IMR-90 (cell line): ENCODE measurements at regions not wholly inside any gene's neighbourhood (a gene's known extent, or its start where the extent isn't known, plus 50 kb on each side); places are given as distances from the start of the nearest gene placed in this dataset.

Experiments used
- ATAC-seq: fragments of 200-7000 bp; cut with Tn5 transposase; 2 replicates; pipeline ENCODE4 v1.9.1; 2020; ENCODE audit warnings: low read depth, mild to moderate bottlenecking, moderate library complexity
- BruUV-seq: library from RNA; stranded (reverse); fragments of 400-500 nt; replicated peaks from 2 replicates; lab custom pipeline; 2021; lab: Mats Ljungman, UMichigan
- CTCF ChIA-PET: fragments of 300-600 bp; formaldehyde crosslinking; extraction: SDS; loops from one replicate; lab custom pipeline; 2021; ENCODE audit warnings: antibody characterized with exemption; lab: Yijun Ruan, JAX
- POLR2A ChIA-PET: fragments of 300-600 bp; sonication (Branson Sonifier 250); formaldehyde crosslinking; loops from one replicate; lab custom pipeline; 2022; ENCODE audit warnings: antibody characterized with exemption; ENCODE audit not compliant: unreplicated experiment; lab: Charles Lee
- DNase-seq: peaks from one replicate; pipeline ENCODE4 v3.0.0; 2013
- H2AFZ ChIP-seq: replicated peaks from 2 replicates; pipeline ENCODE3; 2013; ENCODE audit warnings: low read length, mild to moderate bottlenecking; ENCODE audit not compliant: poor library complexity
- H2AK5ac ChIP-seq: 2 replicates; pipeline ENCODE4 v1.6.1; 2013; ENCODE audit warnings: low read depth, low read length, inconsistent platforms
- H2AK9ac ChIP-seq: replicated peaks from 2 replicates; pipeline ENCODE3; 2013; ENCODE audit warnings: mild to moderate bottlenecking, low read depth, low read length, moderate library complexity; ENCODE audit not compliant: poor library complexity
- H2BK120ac ChIP-seq: 2 replicates; pipeline ENCODE4 v1.6.1; 2013; ENCODE audit warnings: low read depth, low read length, inconsistent platforms
- H2BK15ac ChIP-seq: 3 replicates; pipeline ENCODE4 v1.6.1; 2013; ENCODE audit warnings: low read depth, low read length, inconsistent platforms
- H2BK20ac ChIP-seq: 2 replicates; pipeline ENCODE4 v1.6.1; 2013; ENCODE audit warnings: low read depth, mild to moderate bottlenecking, inconsistent platforms, low read length, moderate library complexity
- H2BK5ac ChIP-seq: 2 replicates; pipeline ENCODE4 v1.6.1; 2013; ENCODE audit warnings: mild to moderate bottlenecking, low read depth, low read length, inconsistent platforms; ENCODE audit not compliant: poor library complexity, severe bottlenecking
- H3K14ac ChIP-seq: replicated peaks from 2 replicates; pipeline ENCODE4 v1.6.1; 2013; ENCODE audit warnings: low read depth, low read length, inconsistent platforms
- H3K18ac ChIP-seq: 2 replicates; pipeline ENCODE4 v1.6.1; 2013; ENCODE audit warnings: low read depth, low read length, control low read depth
- H3K23ac ChIP-seq: 2 replicates; pipeline ENCODE4 v1.6.1; 2013; ENCODE audit warnings: low read depth, low read length, inconsistent platforms
- H3K27ac ChIP-seq: 2 replicates; pipeline ENCODE4 v1.5.1; 2013; ENCODE audit warnings: mild to moderate bottlenecking, control low read depth, low read length; ENCODE audit not compliant: insufficient read depth
- H3K27me3 ChIP-seq: 2 replicates; pipeline ENCODE4 v1.6.1; 2013; ENCODE audit warnings: low read length; ENCODE audit not compliant: control insufficient read depth, insufficient read depth
- H3K36me3 ChIP-seq: 2 replicates; pipeline ENCODE4 v1.6.1; 2013; ENCODE audit warnings: low read length, mixed read lengths; ENCODE audit not compliant: control insufficient read depth, insufficient read depth
- H3K4ac ChIP-seq: 2 replicates; pipeline ENCODE4 v1.6.1; 2013; ENCODE audit warnings: low read depth, low read length, inconsistent platforms
- H3K4me1 ChIP-seq: 2 replicates; pipeline ENCODE4 v1.6.1; 2013; ENCODE audit warnings: low read length, mixed read lengths; ENCODE audit not compliant: control insufficient read depth, insufficient read depth
- H3K4me2 ChIP-seq: 2 replicates; pipeline ENCODE4 v1.6.1; 2013; ENCODE audit warnings: low read depth, mild to moderate bottlenecking, control low read depth, low read length, moderate library complexity
- H3K4me3 ChIP-seq: 2 replicates; pipeline ENCODE4 v1.5.1; 2013; ENCODE audit warnings: low read depth, mild to moderate bottlenecking, control low read depth, low read length, moderate library complexity; ENCODE audit not compliant: insufficient read depth
- H3K56ac ChIP-seq: 2 replicates; pipeline ENCODE4 v1.6.1; 2013; ENCODE audit warnings: low read length, inconsistent platforms; ENCODE audit not compliant: insufficient read depth; ENCODE audit errors: extremely low read depth
- H3K79me1 ChIP-seq, 2 experiments: 2 replicates each; pipeline ENCODE4 v1.6.1; 2013; ENCODE audit warnings: low read length in 2 of 2, inconsistent platforms in 1 of 2, low read depth in 1 of 2
- H3K9ac ChIP-seq: 2 replicates; pipeline ENCODE4 v1.6.1; 2013; ENCODE audit warnings: low read depth, low read length, control low read depth
- H3K9me1 ChIP-seq: 2 replicates; pipeline ENCODE4 v1.6.1; 2013; ENCODE audit warnings: low read length, inconsistent platforms; ENCODE audit not compliant: insufficient read depth
- H3K9me3 ChIP-seq: 2 replicates; pipeline ENCODE4 v1.6.1; 2013; ENCODE audit warnings: low read length; ENCODE audit not compliant: control insufficient read depth, insufficient read depth
- H4K20me1 ChIP-seq: 2 replicates; pipeline ENCODE4 v1.6.1; 2013; ENCODE audit warnings: low read length, inconsistent platforms; ENCODE audit not compliant: insufficient read depth
- H4K5ac ChIP-seq: 2 replicates; pipeline ENCODE4 v1.6.1; 2013; ENCODE audit warnings: mild to moderate bottlenecking, low read depth, low read length, control low read depth
- H4K8ac ChIP-seq, 2 experiments: 2 replicates each; pipeline ENCODE4 v1.6.1; 2013; ENCODE audit warnings: low read depth in 2 of 2, low read length in 2 of 2, control low read depth in 1 of 2, inconsistent platforms in 1 of 2
- H4K91ac ChIP-seq: 2 replicates; pipeline ENCODE4 v1.6.1; 2013; ENCODE audit warnings: low read depth, low read length, inconsistent platforms; ENCODE audit not compliant: insufficient read depth
- CEBPB ChIP-seq: IDR thresholded peaks from 2 replicates; pipeline ENCODE4 v1.6.1; 2012; ENCODE audit warnings: low read depth, low read length, improper control_type of control experiment
- CHD1 ChIP-seq: IDR thresholded peaks from 2 replicates; pipeline ENCODE4 v1.6.1; 2012; ENCODE audit warnings: low read depth, low read length, improper control_type of control experiment
- CTCF ChIP-seq: conservative IDR thresholded peaks from 2 replicates; pipeline ENCODE4 v1.5.1; 2012; ENCODE audit warnings: mild to moderate bottlenecking, low read depth, low read length, improper control_type of control experiment
- ELK1 ChIP-seq: fragments of 150-350 bp; IDR thresholded peaks from 2 replicates; pipeline ENCODE4 v1.6.1; 2016; ENCODE audit warnings: low read depth, mild to moderate bottlenecking, low read length, moderate library complexity, borderline replicate concordance
- RAD21 ChIP-seq: IDR thresholded peaks from 2 replicates; pipeline ENCODE4 v1.6.1; 2012; ENCODE audit warnings: low read length, improper control_type of control experiment
- RFX5 ChIP-seq: IDR thresholded peaks from 2 replicates; pipeline ENCODE4 v1.8.0; 2012; ENCODE audit warnings: low read depth, mild to moderate bottlenecking, low read length, moderate library complexity
- WGBS, 2 experiments: methylation state at CpG; one replicate each; pipeline versions ENCODE4 v1.1.5 to v1.1.7; 2013; ENCODE audit warnings: missing lambda C conversion rate in 2 of 2; ENCODE audit not compliant: insufficient read length in 1 of 2; ENCODE audit errors: extremely low coverage in 2 of 2; 5-methylcytosine and 5-hydroxymethylcytosine counted together
- dilution Hi-C: fragments of 300-500 bp; cut with HindIII; formaldehyde crosslinking; loops from one replicate; pipeline ENCODE4 v1.14.3; 2018; ENCODE audit warnings: low sequenced_read_pairs; ENCODE audit not compliant: unreplicated experiment
- in situ Hi-C: fragments of 300-500 bp; cut with MboI; formaldehyde crosslinking; loops from 3 replicates; pipeline ENCODE4 v1.14.3; 2019; ENCODE audit warnings: low sequenced_read_pairs, inconsistent platforms, mixed read lengths
- intact Hi-C: fragments of 100-400 bp; cut with micrococcal nuclease; formaldehyde crosslinking; loops from 2 replicates; pipeline ENCODE4 v1.10.0; 2022

GRCh38 chr5:4941161-4941560 lies 199.0 kb upstream of the ADAMTS16 start:
- no peak overlapping the region for H2BK20ac ChIP-seq

More at GRCh38 chr5:4941161-4941560, 199.0 kb upstream of the ADAMTS16 start:
- Histone ChIP-seq H3K9me1 (no peaks in the 10 kb centered on the region), H3K4me2 (no peak overlapping the region), H3K4me1 (no peaks in the 10 kb centered on the region), H2AK9ac (no peak overlapping the region), H3K4ac (no peak overlapping the region), H4K8ac (no peak overlapping the region), H3K79me1 (no peaks in the 10 kb centered on the region), H4K20me1 (no peaks in the 10 kb centered on the region), H3K9me3 (peaks cover 22% of the 10 kb centered on the region), H3K4me3 (no peak overlapping the region), H2BK15ac (no peak overlapping the region), H3K36me3 (no peaks in the 10 kb centered on the region), H3K23ac (no peak overlapping the region), H3K14ac (no peak overlapping the region), H4K91ac (no peak overlapping the region), H3K9ac (no peak overlapping the region), H4K5ac (no peak overlapping the region), H2BK5ac (no peak overlapping the region), H3K27me3 (no peaks in the 10 kb centered on the region), H2AK5ac (no peak overlapping the region), H3K18ac (no peak overlapping the region), H2AFZ (no peak overlapping the region), H3K56ac (no peak overlapping the region), H2BK120ac (no peak overlapping the region), H3K27ac (no peak overlapping the region)
- intact Hi-C loops (no loop called here), in situ Hi-C loops (no loop called here), dilution Hi-C loops (no loop called here)
- ATAC-seq (no peak), DNase-seq (no peak)
- POLR2A ChIA-PET, result no interaction called here
- CTCF ChIA-PET, result interaction anchor here (0.5 kb wide), 1 partner anchor 554 kb away, joined by 5 read pairs; no protein-coding TSS in a partner anchor
- TF ChIP-seq CEBPB (no peak), ELK1 (no peak), RAD21 (no peak), CHD1 (no peak), RFX5 (no peak), CTCF (no peak)
- WGBS, 2 experiments, result no CpG with 5 or more reads among the region's 12 CpGs
- BruUV-seq, result no TSS peak
